IMR-90 (cell line): ENCODE measurements at regions not wholly inside any gene's neighbourhood (a gene's known extent, or its start where the extent isn't known, plus 50 kb on each side); places are given as distances from the start of the nearest gene placed in this dataset.

Experiments
- ATAC-seq: fragments of 200-7000 bp; cut with Tn5 transposase; 2 replicates; pipeline ENCODE4 v1.9.1; 2020; ENCODE audit warnings: low read depth, mild to moderate bottlenecking, moderate library complexity
- BruUV-seq: library from RNA; stranded (reverse); fragments of 400-500 nt; replicated peaks from 2 replicates; lab custom pipeline; 2021; lab: Mats Ljungman, UMichigan
- CTCF ChIA-PET: fragments of 300-600 bp; formaldehyde crosslinking; extraction: SDS; loops from one replicate; lab custom pipeline; 2021; ENCODE audit warnings: antibody characterized with exemption; lab: Yijun Ruan, JAX
- POLR2A ChIA-PET: fragments of 300-600 bp; sonication (Branson Sonifier 250); formaldehyde crosslinking; loops from one replicate; lab custom pipeline; 2022; ENCODE audit warnings: antibody characterized with exemption; ENCODE audit not compliant: unreplicated experiment; lab: Charles Lee
- DNase-seq: peaks from one replicate; pipeline ENCODE4 v3.0.0; 2013
- H2AFZ ChIP-seq: replicated peaks from 2 replicates; pipeline ENCODE3; 2013; ENCODE audit warnings: low read length, mild to moderate bottlenecking; ENCODE audit not compliant: poor library complexity
- H2AK5ac ChIP-seq: 2 replicates; pipeline ENCODE4 v1.6.1; 2013; ENCODE audit warnings: low read depth, low read length, inconsistent platforms
- H2AK9ac ChIP-seq: replicated peaks from 2 replicates; pipeline ENCODE3; 2013; ENCODE audit warnings: mild to moderate bottlenecking, low read depth, low read length, moderate library complexity; ENCODE audit not compliant: poor library complexity
- H2BK120ac ChIP-seq: 2 replicates; pipeline ENCODE4 v1.6.1; 2013; ENCODE audit warnings: low read depth, low read length, inconsistent platforms
- H2BK15ac ChIP-seq: 3 replicates; pipeline ENCODE4 v1.6.1; 2013; ENCODE audit warnings: low read depth, low read length, inconsistent platforms
- H2BK20ac ChIP-seq: 2 replicates; pipeline ENCODE4 v1.6.1; 2013; ENCODE audit warnings: low read depth, mild to moderate bottlenecking, inconsistent platforms, low read length, moderate library complexity
- H2BK5ac ChIP-seq: 2 replicates; pipeline ENCODE4 v1.6.1; 2013; ENCODE audit warnings: mild to moderate bottlenecking, low read depth, low read length, inconsistent platforms; ENCODE audit not compliant: poor library complexity, severe bottlenecking
- H3K14ac ChIP-seq: replicated peaks from 2 replicates; pipeline ENCODE4 v1.6.1; 2013; ENCODE audit warnings: low read depth, low read length, inconsistent platforms
- H3K18ac ChIP-seq: 2 replicates; pipeline ENCODE4 v1.6.1; 2013; ENCODE audit warnings: low read depth, low read length, control low read depth
- H3K23ac ChIP-seq: 2 replicates; pipeline ENCODE4 v1.6.1; 2013; ENCODE audit warnings: low read depth, low read length, inconsistent platforms
- H3K27ac ChIP-seq: 2 replicates; pipeline ENCODE4 v1.5.1; 2013; ENCODE audit warnings: mild to moderate bottlenecking, control low read depth, low read length; ENCODE audit not compliant: insufficient read depth
- H3K27me3 ChIP-seq: 2 replicates; pipeline ENCODE4 v1.6.1; 2013; ENCODE audit warnings: low read length; ENCODE audit not compliant: control insufficient read depth, insufficient read depth
- H3K36me3 ChIP-seq: 2 replicates; pipeline ENCODE4 v1.6.1; 2013; ENCODE audit warnings: low read length, mixed read lengths; ENCODE audit not compliant: control insufficient read depth, insufficient read depth
- H3K4ac ChIP-seq: 2 replicates; pipeline ENCODE4 v1.6.1; 2013; ENCODE audit warnings: low read depth, low read length, inconsistent platforms
- H3K4me1 ChIP-seq: 2 replicates; pipeline ENCODE4 v1.6.1; 2013; ENCODE audit warnings: low read length, mixed read lengths; ENCODE audit not compliant: control insufficient read depth, insufficient read depth
- H3K4me2 ChIP-seq: 2 replicates; pipeline ENCODE4 v1.6.1; 2013; ENCODE audit warnings: low read depth, mild to moderate bottlenecking, control low read depth, low read length, moderate library complexity
- H3K4me3 ChIP-seq: 2 replicates; pipeline ENCODE4 v1.5.1; 2013; ENCODE audit warnings: low read depth, mild to moderate bottlenecking, control low read depth, low read length, moderate library complexity; ENCODE audit not compliant: insufficient read depth
- H3K56ac ChIP-seq: 2 replicates; pipeline ENCODE4 v1.6.1; 2013; ENCODE audit warnings: low read length, inconsistent platforms; ENCODE audit not compliant: insufficient read depth; ENCODE audit errors: extremely low read depth
- H3K79me1 ChIP-seq, 2 experiments: 2 replicates each; pipeline ENCODE4 v1.6.1; 2013; ENCODE audit warnings: low read length in 2 of 2, inconsistent platforms in 1 of 2, low read depth in 1 of 2
- H3K9ac ChIP-seq: 2 replicates; pipeline ENCODE4 v1.6.1; 2013; ENCODE audit warnings: low read depth, low read length, control low read depth
- H3K9me1 ChIP-seq: 2 replicates; pipeline ENCODE4 v1.6.1; 2013; ENCODE audit warnings: low read length, inconsistent platforms; ENCODE audit not compliant: insufficient read depth
- H3K9me3 ChIP-seq: 2 replicates; pipeline ENCODE4 v1.6.1; 2013; ENCODE audit warnings: low read length; ENCODE audit not compliant: control insufficient read depth, insufficient read depth
- H4K20me1 ChIP-seq: 2 replicates; pipeline ENCODE4 v1.6.1; 2013; ENCODE audit warnings: low read length, inconsistent platforms; ENCODE audit not compliant: insufficient read depth
- H4K5ac ChIP-seq: 2 replicates; pipeline ENCODE4 v1.6.1; 2013; ENCODE audit warnings: mild to moderate bottlenecking, low read depth, low read length, control low read depth
- H4K8ac ChIP-seq, 2 experiments: 2 replicates each; pipeline ENCODE4 v1.6.1; 2013; ENCODE audit warnings: low read depth in 2 of 2, low read length in 2 of 2, control low read depth in 1 of 2, inconsistent platforms in 1 of 2
- H4K91ac ChIP-seq: 2 replicates; pipeline ENCODE4 v1.6.1; 2013; ENCODE audit warnings: low read depth, low read length, inconsistent platforms; ENCODE audit not compliant: insufficient read depth
- BHLHE40 ChIP-seq: fragments of 150-350 bp; IDR thresholded peaks from 2 replicates; pipeline ENCODE4 v1.6.1; 2016; ENCODE audit warnings: mild to moderate bottlenecking, low read depth, low read length
- CEBPB ChIP-seq: IDR thresholded peaks from 2 replicates; pipeline ENCODE4 v1.6.1; 2012; ENCODE audit warnings: low read depth, low read length, improper control_type of control experiment
- FOS ChIP-seq: fragments of 150-350 bp; IDR thresholded peaks from 2 replicates; pipeline ENCODE4 v1.6.1; 2016; ENCODE audit warnings: low read depth, low read length
- MAFK ChIP-seq: IDR thresholded peaks from 2 replicates; pipeline ENCODE4 v1.6.1; 2012; ENCODE audit warnings: low read depth, low read length, improper control_type of control experiment
- MAZ ChIP-seq: IDR thresholded peaks from 2 replicates; pipeline ENCODE4 v1.6.1; 2012; ENCODE audit warnings: low read depth, mild to moderate bottlenecking, low read length, improper control_type of control experiment, moderate library complexity, borderline replicate concordance
- POLR2A ChIP-seq: IDR thresholded peaks from 2 replicates; pipeline ENCODE4 v1.6.1; 2012; ENCODE audit warnings: mild to moderate bottlenecking, low read depth, low read length
- WGBS, 2 experiments: methylation state at CpG; one replicate each; pipeline versions ENCODE4 v1.1.5 to v1.1.7; 2013; ENCODE audit warnings: missing lambda C conversion rate in 2 of 2; ENCODE audit not compliant: insufficient read length in 1 of 2; ENCODE audit errors: extremely low coverage in 2 of 2; 5-methylcytosine and 5-hydroxymethylcytosine counted together
- dilution Hi-C: fragments of 300-500 bp; cut with HindIII; formaldehyde crosslinking; loops from one replicate; pipeline ENCODE4 v1.14.3; 2018; ENCODE audit warnings: low sequenced_read_pairs; ENCODE audit not compliant: unreplicated experiment
- in situ Hi-C: fragments of 300-500 bp; cut with MboI; formaldehyde crosslinking; loops from 3 replicates; pipeline ENCODE4 v1.14.3; 2019; ENCODE audit warnings: low sequenced_read_pairs, inconsistent platforms, mixed read lengths
- intact Hi-C: fragments of 100-400 bp; cut with micrococcal nuclease; formaldehyde crosslinking; loops from 2 replicates; pipeline ENCODE4 v1.10.0; 2022

- Histone ChIP-seq H4K20me1 (no peaks in the 10 kb centered on the region), H2BK20ac (no peak overlapping the region), H3K36me3 (no peaks in the 10 kb centered on the region), H3K4me3 (no peak overlapping the region), H2BK15ac (no peak overlapping the region), H3K18ac (no peak overlapping the region), H3K23ac (no peak overlapping the region), H3K56ac (no peak overlapping the region), H3K9me1 (no peaks in the 10 kb centered on the region), H2AK5ac (no peak overlapping the region), H3K9me3 (peaks cover 9% of the 10 kb centered on the region), H3K4me2 (no peak overlapping the region), H3K4ac (no peak overlapping the region), H2BK120ac (no peak overlapping the region), H2AFZ (peak overlapping the region; percentile 51), H2BK5ac (peak overlapping the region; percentile 74), H3K4me1 (no peaks in the 10 kb centered on the region), H4K8ac (no peak overlapping the region), H3K14ac (no peak overlapping the region), H3K9ac (no peak overlapping the region), H4K91ac (no peak overlapping the region), H3K79me1 (no peaks in the 10 kb centered on the region), H3K27ac (no peak overlapping the region), H3K27me3 (no peaks in the 10 kb centered on the region), H2AK9ac (no peak overlapping the region), H4K5ac (no peak overlapping the region)
- in situ Hi-C loops: no loop called here
- WGBS, 2 experiments: 68 to 100% methylated on average over 1 to 5 of the region's 7 CpGs
- no peak for TF ChIP-seq BHLHE40
- no peak for TF ChIP-seq MAFK
- no peak for TF ChIP-seq CEBPB
- TF ChIP-seq POLR2A: no peak
- TF ChIP-seq FOS: no peak
- TF ChIP-seq MAZ: no peak
- CTCF ChIA-PET: no interaction called here
- DNase-seq (no peak), ATAC-seq (no peak)
- POLR2A ChIA-PET: no interaction called here
- dilution Hi-C loops: no loop called here
- intact Hi-C loops: no loop called here
- no TSS peak for BruUV-seq
Observed at GRCh38 chr11:41532413-41532812, 73.0 kb upstream of the LRRC4C start.
